IMR-90 (cell line): ENCODE measurements at regions not wholly inside any gene's neighbourhood (a gene's known extent, or its start where the extent isn't known, plus 50 kb on each side); places are given as distances from the start of the nearest gene placed in this dataset.

Experiments
- ATAC-seq: fragments of 200-7000 bp; cut with Tn5 transposase; 2 replicates; pipeline ENCODE4 v1.9.1; 2020; ENCODE audit warnings: low read depth, mild to moderate bottlenecking, moderate library complexity
- BruUV-seq: library from RNA; stranded (reverse); fragments of 400-500 nt; replicated peaks from 2 replicates; lab custom pipeline; 2021; lab: Mats Ljungman, UMichigan
- CTCF ChIA-PET: fragments of 300-600 bp; formaldehyde crosslinking; extraction: SDS; loops from one replicate; lab custom pipeline; 2021; ENCODE audit warnings: antibody characterized with exemption; lab: Yijun Ruan, JAX
- POLR2A ChIA-PET: fragments of 300-600 bp; sonication (Branson Sonifier 250); formaldehyde crosslinking; loops from one replicate; lab custom pipeline; 2022; ENCODE audit warnings: antibody characterized with exemption; ENCODE audit not compliant: unreplicated experiment; lab: Charles Lee
- DNase-seq: peaks from one replicate; pipeline ENCODE4 v3.0.0; 2013
- H2AFZ ChIP-seq: replicated peaks from 2 replicates; pipeline ENCODE3; 2013; ENCODE audit warnings: low read length, mild to moderate bottlenecking; ENCODE audit not compliant: poor library complexity
- H2AK5ac ChIP-seq: 2 replicates; pipeline ENCODE4 v1.6.1; 2013; ENCODE audit warnings: low read depth, low read length, inconsistent platforms
- H2AK9ac ChIP-seq: replicated peaks from 2 replicates; pipeline ENCODE3; 2013; ENCODE audit warnings: mild to moderate bottlenecking, low read depth, low read length, moderate library complexity; ENCODE audit not compliant: poor library complexity
- H2BK120ac ChIP-seq: 2 replicates; pipeline ENCODE4 v1.6.1; 2013; ENCODE audit warnings: low read depth, low read length, inconsistent platforms
- H2BK15ac ChIP-seq: 3 replicates; pipeline ENCODE4 v1.6.1; 2013; ENCODE audit warnings: low read depth, low read length, inconsistent platforms
- H2BK20ac ChIP-seq: 2 replicates; pipeline ENCODE4 v1.6.1; 2013; ENCODE audit warnings: low read depth, mild to moderate bottlenecking, inconsistent platforms, low read length, moderate library complexity
- H2BK5ac ChIP-seq: 2 replicates; pipeline ENCODE4 v1.6.1; 2013; ENCODE audit warnings: mild to moderate bottlenecking, low read depth, low read length, inconsistent platforms; ENCODE audit not compliant: poor library complexity, severe bottlenecking
- H3K14ac ChIP-seq: replicated peaks from 2 replicates; pipeline ENCODE4 v1.6.1; 2013; ENCODE audit warnings: low read depth, low read length, inconsistent platforms
- H3K18ac ChIP-seq: 2 replicates; pipeline ENCODE4 v1.6.1; 2013; ENCODE audit warnings: low read depth, low read length, control low read depth
- H3K23ac ChIP-seq: 2 replicates; pipeline ENCODE4 v1.6.1; 2013; ENCODE audit warnings: low read depth, low read length, inconsistent platforms
- H3K27ac ChIP-seq: 2 replicates; pipeline ENCODE4 v1.5.1; 2013; ENCODE audit warnings: mild to moderate bottlenecking, control low read depth, low read length; ENCODE audit not compliant: insufficient read depth
- H3K27me3 ChIP-seq: 2 replicates; pipeline ENCODE4 v1.6.1; 2013; ENCODE audit warnings: low read length; ENCODE audit not compliant: control insufficient read depth, insufficient read depth
- H3K36me3 ChIP-seq: 2 replicates; pipeline ENCODE4 v1.6.1; 2013; ENCODE audit warnings: low read length, mixed read lengths; ENCODE audit not compliant: control insufficient read depth, insufficient read depth
- H3K4ac ChIP-seq: 2 replicates; pipeline ENCODE4 v1.6.1; 2013; ENCODE audit warnings: low read depth, low read length, inconsistent platforms
- H3K4me1 ChIP-seq: 2 replicates; pipeline ENCODE4 v1.6.1; 2013; ENCODE audit warnings: low read length, mixed read lengths; ENCODE audit not compliant: control insufficient read depth, insufficient read depth
- H3K4me2 ChIP-seq: 2 replicates; pipeline ENCODE4 v1.6.1; 2013; ENCODE audit warnings: low read depth, mild to moderate bottlenecking, control low read depth, low read length, moderate library complexity
- H3K4me3 ChIP-seq: 2 replicates; pipeline ENCODE4 v1.5.1; 2013; ENCODE audit warnings: low read depth, mild to moderate bottlenecking, control low read depth, low read length, moderate library complexity; ENCODE audit not compliant: insufficient read depth
- H3K56ac ChIP-seq: 2 replicates; pipeline ENCODE4 v1.6.1; 2013; ENCODE audit warnings: low read length, inconsistent platforms; ENCODE audit not compliant: insufficient read depth; ENCODE audit errors: extremely low read depth
- H3K79me1 ChIP-seq, 2 experiments: 2 replicates each; pipeline ENCODE4 v1.6.1; 2013; ENCODE audit warnings: low read length in 2 of 2, inconsistent platforms in 1 of 2, low read depth in 1 of 2
- H3K9ac ChIP-seq: 2 replicates; pipeline ENCODE4 v1.6.1; 2013; ENCODE audit warnings: low read depth, low read length, control low read depth
- H3K9me1 ChIP-seq: 2 replicates; pipeline ENCODE4 v1.6.1; 2013; ENCODE audit warnings: low read length, inconsistent platforms; ENCODE audit not compliant: insufficient read depth
- H3K9me3 ChIP-seq: 2 replicates; pipeline ENCODE4 v1.6.1; 2013; ENCODE audit warnings: low read length; ENCODE audit not compliant: control insufficient read depth, insufficient read depth
- H4K20me1 ChIP-seq: 2 replicates; pipeline ENCODE4 v1.6.1; 2013; ENCODE audit warnings: low read length, inconsistent platforms; ENCODE audit not compliant: insufficient read depth
- H4K5ac ChIP-seq: 2 replicates; pipeline ENCODE4 v1.6.1; 2013; ENCODE audit warnings: mild to moderate bottlenecking, low read depth, low read length, control low read depth
- H4K8ac ChIP-seq, 2 experiments: 2 replicates each; pipeline ENCODE4 v1.6.1; 2013; ENCODE audit warnings: low read depth in 2 of 2, low read length in 2 of 2, control low read depth in 1 of 2, inconsistent platforms in 1 of 2
- H4K91ac ChIP-seq: 2 replicates; pipeline ENCODE4 v1.6.1; 2013; ENCODE audit warnings: low read depth, low read length, inconsistent platforms; ENCODE audit not compliant: insufficient read depth
- BHLHE40 ChIP-seq: fragments of 150-350 bp; IDR thresholded peaks from 2 replicates; pipeline ENCODE4 v1.6.1; 2016; ENCODE audit warnings: mild to moderate bottlenecking, low read depth, low read length
- MXI1 ChIP-seq: IDR thresholded peaks from 2 replicates; pipeline ENCODE4 v1.6.1; 2012; ENCODE audit warnings: low read depth, mild to moderate bottlenecking, low read length, moderate library complexity, borderline replicate concordance
- WGBS, 2 experiments: methylation state at CpG; one replicate each; pipeline versions ENCODE4 v1.1.5 to v1.1.7; 2013; ENCODE audit warnings: missing lambda C conversion rate in 2 of 2; ENCODE audit not compliant: insufficient read length in 1 of 2; ENCODE audit errors: extremely low coverage in 2 of 2; 5-methylcytosine and 5-hydroxymethylcytosine counted together
- dilution Hi-C: fragments of 300-500 bp; cut with HindIII; formaldehyde crosslinking; loops from one replicate; pipeline ENCODE4 v1.14.3; 2018; ENCODE audit warnings: low sequenced_read_pairs; ENCODE audit not compliant: unreplicated experiment
- in situ Hi-C: fragments of 300-500 bp; cut with MboI; formaldehyde crosslinking; loops from 3 replicates; pipeline ENCODE4 v1.14.3; 2019; ENCODE audit warnings: low sequenced_read_pairs, inconsistent platforms, mixed read lengths
- intact Hi-C: fragments of 100-400 bp; cut with micrococcal nuclease; formaldehyde crosslinking; loops from 2 replicates; pipeline ENCODE4 v1.10.0; 2022
- TF ChIP-seq, protein P1 (sequence below): fragments of 150-350 bp; IDR thresholded peaks from 2 replicates; pipeline ENCODE4 v1.6.1; 2017; ENCODE audit warnings: mild to moderate bottlenecking, antibody characterized with exemption, low read length, low read depth
- TF ChIP-seq, protein P2 (sequence below): fragments of 150-350 bp; IDR thresholded peaks from 2 replicates; pipeline ENCODE4 v1.6.1; 2016; ENCODE audit warnings: low read depth, mild to moderate bottlenecking, low read length, moderate library complexity, borderline replicate concordance

DNA sequence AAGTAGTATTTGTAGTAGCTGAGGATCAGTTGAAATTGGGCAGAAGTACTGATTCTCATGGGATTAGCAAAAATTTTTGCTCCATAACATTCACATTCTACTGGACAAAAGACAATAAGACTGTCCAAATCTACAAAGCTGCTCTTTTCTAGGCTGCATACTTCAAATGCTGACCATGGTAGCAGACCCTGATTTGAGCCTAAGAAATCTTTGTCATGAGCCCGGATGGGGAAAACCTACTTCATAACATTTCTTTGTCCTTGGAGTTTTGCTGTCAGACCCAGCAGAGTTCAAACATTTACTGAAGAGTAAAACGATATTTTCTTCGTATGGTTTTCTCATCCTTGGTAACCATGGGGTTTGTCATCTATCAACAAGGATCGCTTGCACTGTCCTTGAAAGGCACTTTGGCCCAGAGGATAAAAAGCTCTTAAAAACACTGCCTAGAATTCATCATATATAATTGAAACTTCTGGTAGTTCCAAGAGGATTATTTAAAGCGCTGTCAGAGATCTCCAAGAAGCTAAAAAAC lies 216.9 kb downstream of the CAVIN4 start:
- Histone ChIP-seq H4K91ac (no peak overlapping the region), H3K23ac (no peak overlapping the region), H4K8ac (no peak overlapping the region), H3K27ac (no peak overlapping the region), H2AK9ac (no peak overlapping the region), H3K18ac (no peak overlapping the region), H3K36me3 (no peaks in the 10 kb centered on the region), H3K4me1 (no peaks in the 10 kb centered on the region), H2AFZ (no peak overlapping the region), H4K5ac (no peak overlapping the region), H3K9me3 (peaks cover 4% of the 10 kb centered on the region; the same call in 1 of the 2 replicates), H3K9ac (no peak overlapping the region), H3K9me1 (no peaks in the 10 kb centered on the region), H2BK15ac (no peak overlapping the region), H3K4ac (no peak overlapping the region), H3K4me2 (no peak overlapping the region), H2AK5ac (no peak overlapping the region), H3K14ac (no peak overlapping the region), H3K79me1 (no peaks in the 10 kb centered on the region), H3K56ac (no peak overlapping the region), H2BK20ac (no peak overlapping the region), H2BK120ac (no peak overlapping the region), H3K27me3 (no peaks in the 10 kb centered on the region), H2BK5ac (no peak overlapping the region), H4K20me1 (no peaks in the 10 kb centered on the region), H3K4me3 (no peak overlapping the region)
- ChIA-PET CTCF (no interaction called here), POLR2A (no interaction called here)
- ATAC-seq (no peak), DNase-seq (no peak)
- intact Hi-C loops: no loop called here
- dilution Hi-C loops: no loop called here
- in situ Hi-C loops: no loop called here
- TF ChIP-seq, protein P1, sequence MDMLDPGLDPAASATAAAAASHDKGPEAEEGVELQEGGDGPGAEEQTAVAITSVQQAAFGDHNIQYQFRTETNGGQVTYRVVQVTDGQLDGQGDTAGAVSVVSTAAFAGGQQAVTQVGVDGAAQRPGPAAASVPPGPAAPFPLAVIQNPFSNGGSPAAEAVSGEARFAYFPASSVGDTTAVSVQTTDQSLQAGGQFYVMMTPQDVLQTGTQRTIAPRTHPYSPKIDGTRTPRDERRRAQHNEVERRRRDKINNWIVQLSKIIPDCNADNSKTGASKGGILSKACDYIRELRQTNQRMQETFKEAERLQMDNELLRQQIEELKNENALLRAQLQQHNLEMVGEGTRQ: no peak
- TF ChIP-seq, protein P2, sequence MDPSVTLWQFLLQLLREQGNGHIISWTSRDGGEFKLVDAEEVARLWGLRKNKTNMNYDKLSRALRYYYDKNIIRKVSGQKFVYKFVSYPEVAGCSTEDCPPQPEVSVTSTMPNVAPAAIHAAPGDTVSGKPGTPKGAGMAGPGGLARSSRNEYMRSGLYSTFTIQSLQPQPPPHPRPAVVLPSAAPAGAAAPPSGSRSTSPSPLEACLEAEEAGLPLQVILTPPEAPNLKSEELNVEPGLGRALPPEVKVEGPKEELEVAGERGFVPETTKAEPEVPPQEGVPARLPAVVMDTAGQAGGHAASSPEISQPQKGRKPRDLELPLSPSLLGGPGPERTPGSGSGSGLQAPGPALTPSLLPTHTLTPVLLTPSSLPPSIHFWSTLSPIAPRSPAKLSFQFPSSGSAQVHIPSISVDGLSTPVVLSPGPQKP: no peak
- TF ChIP-seq BHLHE40 (no peak), MXI1 (no peak)
- WGBS, 2 experiments: 100% methylated on average over 1 of the region's 5 CpGs; no CpG with 5 or more reads in 1 of the 2 experiments
- BruUV-seq: no TSS peak
